Psoas muscle (tissue), 7 donors: ENCODE measurements at regions not wholly inside any gene's neighbourhood (a gene's known extent, or its start where the extent isn't known, plus 50 kb on each side); places are given as distances from the start of the nearest gene placed in this dataset.

ENCODE experiments used
- ATAC-seq, 4 donors: fragments of 200-7000 bp; cut with Tn5 transposase; one replicate each; pipeline ENCODE4 v1.9.1; 2020; ENCODE audit warnings: moderate library complexity in 3 of 4, mild to moderate bottlenecking in 2 of 4
- DNase-seq, 2 donors: peaks; one replicate each; pipeline ENCODE4 v3.0.0-alpha.2; 2020
- H3K27ac ChIP-seq: fragments of 200-600 bp; one replicate; pipeline ENCODE4 v1.8.0; 2022
- H3K27me3 ChIP-seq, 3 donors: fragments of 200-600 bp in 1 of 3; one replicate each; pipeline versions ENCODE4 v1.6.1 to v1.8.0; 2013 to 2022; ENCODE audit warnings: low read length in 2 of 3, mild to moderate bottlenecking in 2 of 3, moderate library complexity in 1 of 3; ENCODE audit not compliant: insufficient read depth in 3 of 3
- H3K36me3 ChIP-seq, 2 donors: fragments of 200-600 bp in 1 of 2; one replicate each; pipeline versions ENCODE4 v1.6.1 to v1.8.0; 2013 to 2022; ENCODE audit warnings: low read depth in 1 of 2, mild to moderate bottlenecking in 1 of 2, moderate library complexity in 1 of 2; ENCODE audit not compliant: insufficient read depth in 1 of 2
- H3K4me1 ChIP-seq: fragments of 200-600 bp; one replicate; pipeline ENCODE4 v1.8.0; 2022
- H3K4me3 ChIP-seq: fragments of 200-600 bp; one replicate; pipeline ENCODE4 v1.8.0; 2022; ENCODE audit warnings: mild to moderate bottlenecking
- H3K9me3 ChIP-seq: fragments of 200-600 bp; one replicate; pipeline ENCODE4 v1.8.0; 2022
- WGBS, 3 donors: extraction: QIAGEN DNeasy Blood & Tissue Kit; methylation state at CpG; one replicate each; pipeline versions ENCODE4 v1.1.6 to v1.1.7; 2013; 5-methylcytosine and 5-hydroxymethylcytosine counted together
- intact Hi-C, 2 donors: fragments of 100-400 bp; cut with DNase I; formaldehyde crosslinking; loops; one replicate each; pipeline versions ENCODE4 v1.11.0 to v1.14.2; 2022
- TF ChIP-seq, protein P1 (sequence below): fragments of 200-600 bp; IDR thresholded peaks from one replicate; pipeline ENCODE4 v1.8.0; 2022; ENCODE audit warnings: antibody characterized with exemption
- donor health status: healthy with polysubstance abuse.
- donor health status: DM: no; HTN: no; CAD: no; lungs with moderate emphysema.
- donor health status: Bipolar disorder and iron deficiency.
- donor health status: healthy.
- donor health status: DM: yes; HTN: yes; CAD: no.
- donor health status: DM: no; HTN: no; CAD: no.
- donor health status: DM: yes; HTN: yes; CAD: no.

DNA sequence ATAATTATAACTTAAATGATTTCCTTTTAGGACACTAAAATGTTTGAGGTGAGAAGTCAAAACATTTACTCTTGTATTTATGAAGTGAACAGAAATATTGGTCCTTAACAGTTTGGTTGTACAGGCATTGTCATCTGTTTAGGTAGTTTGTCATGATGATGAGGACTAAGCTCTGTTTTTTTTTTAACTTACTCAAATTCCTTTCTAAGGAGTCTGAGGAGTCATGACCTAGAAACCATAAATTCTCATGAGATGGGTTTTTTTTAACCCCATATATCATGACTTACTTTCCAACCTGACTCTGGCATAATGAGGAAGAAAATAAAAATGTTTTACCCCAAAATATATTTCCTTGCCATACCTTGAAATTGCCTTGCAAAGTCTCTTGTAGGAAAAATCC is 1176.2 kb downstream of the SUCLG1 start:
- no peak overlapping the region for H3K4me3 ChIP-seq
- no peaks in the 10 kb centered on the region for H3K36me3 ChIP-seq
- intact Hi-C loops = no loop called here
- H3K4me1 ChIP-seq = no peaks in the 10 kb centered on the region
- TF ChIP-seq, protein P1, sequence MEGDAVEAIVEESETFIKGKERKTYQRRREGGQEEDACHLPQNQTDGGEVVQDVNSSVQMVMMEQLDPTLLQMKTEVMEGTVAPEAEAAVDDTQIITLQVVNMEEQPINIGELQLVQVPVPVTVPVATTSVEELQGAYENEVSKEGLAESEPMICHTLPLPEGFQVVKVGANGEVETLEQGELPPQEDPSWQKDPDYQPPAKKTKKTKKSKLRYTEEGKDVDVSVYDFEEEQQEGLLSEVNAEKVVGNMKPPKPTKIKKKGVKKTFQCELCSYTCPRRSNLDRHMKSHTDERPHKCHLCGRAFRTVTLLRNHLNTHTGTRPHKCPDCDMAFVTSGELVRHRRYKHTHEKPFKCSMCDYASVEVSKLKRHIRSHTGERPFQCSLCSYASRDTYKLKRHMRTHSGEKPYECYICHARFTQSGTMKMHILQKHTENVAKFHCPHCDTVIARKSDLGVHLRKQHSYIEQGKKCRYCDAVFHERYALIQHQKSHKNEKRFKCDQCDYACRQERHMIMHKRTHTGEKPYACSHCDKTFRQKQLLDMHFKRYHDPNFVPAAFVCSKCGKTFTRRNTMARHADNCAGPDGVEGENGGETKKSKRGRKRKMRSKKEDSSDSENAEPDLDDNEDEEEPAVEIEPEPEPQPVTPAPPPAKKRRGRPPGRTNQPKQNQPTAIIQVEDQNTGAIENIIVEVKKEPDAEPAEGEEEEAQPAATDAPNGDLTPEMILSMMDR = no peak
- no peaks in the 10 kb centered on the region for H3K27me3 ChIP-seq
- H3K9me3 ChIP-seq = no peaks in the 10 kb centered on the region
- no peak overlapping the region for H3K27ac ChIP-seq
- no peak for ATAC-seq
- no peak for DNase-seq

DNA sequence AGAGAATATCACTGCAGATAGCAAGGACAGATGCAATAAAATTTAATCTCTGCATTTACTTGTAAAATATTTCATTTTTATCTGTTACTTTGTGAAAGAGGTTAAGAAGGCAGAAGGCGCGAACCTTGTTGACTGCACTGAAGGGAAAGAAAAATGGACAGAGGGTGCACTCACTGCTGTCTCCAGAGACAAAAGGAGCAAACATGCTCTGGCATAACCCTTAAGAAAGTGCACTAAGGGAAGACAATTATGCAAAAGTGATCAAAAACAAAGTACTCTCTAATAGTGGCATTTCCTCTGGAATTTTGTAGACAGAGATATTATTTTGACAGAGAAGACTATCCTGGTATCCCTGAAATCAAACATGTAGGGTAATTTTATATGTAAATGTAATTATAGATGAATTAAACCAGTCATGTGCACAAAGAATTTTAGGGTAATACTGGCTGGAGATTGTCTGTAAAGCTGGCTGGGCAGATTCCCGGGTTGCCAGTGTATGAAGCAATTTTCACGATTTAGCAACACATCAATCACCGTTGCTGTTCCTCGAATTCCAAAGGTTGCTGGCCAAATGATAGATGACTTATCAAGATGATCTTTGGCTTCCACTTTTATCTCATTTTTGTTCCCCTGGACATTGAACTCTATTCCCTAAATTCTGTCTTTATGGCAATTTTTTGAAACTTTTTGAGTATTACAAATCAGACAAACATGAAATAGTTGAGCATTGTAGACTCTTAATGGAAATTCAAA is 1176.9 kb downstream of the SUCLG1 start:
- TF ChIP-seq, protein P1 = no peak
- 51 to 61% (median 56%) methylated on average over 6 of the region's 6 CpGs for WGBS, 3 donors
- no peaks in the 10 kb centered on the region for H3K4me1 ChIP-seq
- H3K27ac ChIP-seq = no peak overlapping the region
- H3K36me3 ChIP-seq = no peaks in the 10 kb centered on the region
- no peak for ATAC-seq
- no peaks in the 10 kb centered on the region for H3K9me3 ChIP-seq
- no peak overlapping the region for H3K4me3 ChIP-seq
- intact Hi-C loops = no loop called here
- H3K27me3 ChIP-seq = no peaks in the 10 kb centered on the region
- no peak for DNase-seq

DNA sequence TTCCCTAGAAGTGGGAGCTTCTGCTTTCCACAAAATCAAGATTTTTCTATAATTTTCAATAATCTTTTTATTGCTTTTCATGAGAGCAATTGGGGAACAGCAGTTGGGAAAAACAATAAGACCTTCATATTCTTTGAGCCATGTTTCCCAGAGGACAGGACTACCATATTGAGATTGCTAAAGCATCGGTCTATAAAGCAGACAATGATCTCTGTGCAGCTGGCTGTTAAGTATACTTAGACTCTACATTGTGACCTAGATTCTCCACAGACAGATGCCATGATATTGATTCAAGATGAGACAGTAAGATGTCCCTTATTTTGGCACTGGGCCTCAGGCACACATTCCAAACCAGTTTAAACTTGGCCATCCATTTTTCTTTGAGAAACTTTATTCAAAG is 1178.7 kb downstream of the SUCLG1 start:
- no peaks in the 10 kb centered on the region for H3K4me1 ChIP-seq
- no peak overlapping the region for H3K27ac ChIP-seq
- H3K36me3 ChIP-seq = no peaks in the 10 kb centered on the region
- DNase-seq = no peak
- no peak overlapping the region for H3K4me3 ChIP-seq
- WGBS, 3 donors = 69 to 79% (median 79%) methylated on average over 1 of the region's 1 CpG
- H3K27me3 ChIP-seq = no peaks in the 10 kb centered on the region
- no peak for ATAC-seq
- intact Hi-C loops = no loop called here
- TF ChIP-seq, protein P1 = no peak
- H3K9me3 ChIP-seq = no peaks in the 10 kb centered on the region

DNA sequence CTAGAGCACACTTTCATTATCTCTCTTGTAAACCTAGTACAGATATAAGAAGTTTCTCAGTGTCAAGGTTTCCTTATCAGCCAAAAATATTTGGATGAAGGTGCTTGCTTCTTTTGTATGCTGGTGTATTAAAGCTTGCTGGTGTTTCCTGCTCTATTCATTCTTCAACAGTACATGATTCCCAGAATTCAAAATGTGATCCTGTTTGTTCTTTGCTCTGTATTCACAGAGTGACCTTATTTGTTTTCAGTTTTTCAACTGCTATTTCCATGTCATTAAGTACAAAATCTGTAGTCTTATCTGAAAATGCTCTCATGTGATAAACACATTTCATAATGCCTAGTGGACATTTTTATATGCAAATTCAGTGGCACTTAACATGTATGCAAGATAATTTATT is 1185.8 kb downstream of the SUCLG1 start:
- Histone ChIP-seq H3K27me3 (no peaks in the 10 kb centered on the region), H3K4me1 (no peaks in the 10 kb centered on the region), H3K9me3 (no peaks in the 10 kb centered on the region), H3K4me3 (no peak overlapping the region), H3K36me3 (no peaks in the 10 kb centered on the region), H3K27ac (no peak overlapping the region)
- ATAC-seq (no peak), DNase-seq (no peak)
- intact Hi-C loops = no loop called here
- TF ChIP-seq, protein P1 = no peak

DNA sequence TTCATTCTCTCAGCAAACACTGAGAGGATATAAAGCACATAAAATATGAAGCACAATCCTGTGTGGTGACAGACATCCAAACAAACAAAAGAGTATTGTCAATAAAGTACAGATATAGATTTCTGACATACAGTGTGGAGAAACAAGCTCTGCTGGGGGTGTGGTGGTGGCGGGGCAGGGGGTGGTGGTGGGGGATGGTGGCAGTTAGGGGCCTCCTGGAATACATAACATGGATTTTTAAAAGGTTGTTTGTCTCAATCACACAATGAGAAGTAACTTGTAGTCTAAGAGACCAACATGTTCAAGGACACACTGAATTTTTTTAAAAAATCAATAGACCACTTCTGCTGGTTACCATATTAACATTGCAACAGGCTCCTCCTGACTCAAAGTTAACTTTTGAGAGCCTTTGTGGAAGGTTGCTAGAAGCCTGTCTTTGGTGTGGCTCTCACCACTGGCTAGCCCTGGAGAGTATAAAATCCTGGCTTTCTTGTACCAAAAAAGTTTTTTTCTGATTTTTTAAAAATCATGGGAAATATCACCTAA is 1197.4 kb downstream of the SUCLG1 start:
- intact Hi-C loops = no loop called here
- Histone ChIP-seq H3K27ac (no peak overlapping the region), H3K27me3 (no peaks in the 10 kb centered on the region), H3K36me3 (no peaks in the 10 kb centered on the region), H3K4me1 (no peaks in the 10 kb centered on the region), H3K9me3 (no peaks in the 10 kb centered on the region), H3K4me3 (no peak overlapping the region)
- DNase-seq (no peak), ATAC-seq (no peak)
- TF ChIP-seq, protein P1 = no peak
- WGBS, 3 donors = 74 to 84% (median 83%) methylated on average over 1 of the region's 1 CpG
